Endothelial cell of umbilical vein (primary cell): ENCODE measurements at regions not wholly inside any gene's neighbourhood (a gene's known extent, or its start where the extent isn't known, plus 50 kb on each side); places are given as distances from the start of the nearest gene placed in this dataset.

ENCODE experiments used
- BruUV-seq: library from RNA; stranded (reverse); fragments of 400-500 nt; replicated peaks from 2 replicates; lab custom pipeline; 2021; lab: Mats Ljungman, UMichigan
- CTCF ChIA-PET: fragments of 300-600, 350-600 bp; sonication (Branson Sonifier 250); formaldehyde crosslinking; loops from one replicate; lab custom pipeline; 2021; ENCODE audit warnings: antibody characterized with exemption, inconsistent platforms; lab: Charles Lee
- POLR2A ChIA-PET: fragments of 300-600, 350-600 bp; sonication (Branson Sonifier 250); formaldehyde crosslinking; loops from one replicate; lab custom pipeline; 2021; ENCODE audit warnings: antibody characterized with exemption, inconsistent platforms; lab: Charles Lee
- DNase-seq: peaks from one replicate; pipeline ENCODE4 v3.0.0-alpha.2; 2011; ENCODE audit warnings: low read depth, low spot score
- FAIRE-seq: peaks from 2 replicates; lab custom pipeline; 2011; peaks lifted over from hg19 to GRCh38; lab: Jason Lieb, UNC
- H2AFZ ChIP-seq: 2 replicates; pipeline ENCODE4 v1.6.0; 2012; ENCODE audit warnings: low read depth, low read length, control low read depth, inconsistent platforms
- H3K27ac ChIP-seq: 2 replicates; pipeline ENCODE4 v1.5.1; 2011; ENCODE audit warnings: low read depth, mild to moderate bottlenecking, control low read depth, low read length, moderate library complexity; ENCODE audit not compliant: insufficient read depth
- H3K27me3 ChIP-seq, 2 experiments: 2 replicates each; pipeline versions ENCODE4 v1.6.0 to v1.6.1; 2011; ENCODE audit warnings: low read length in 2 of 2, mixed read lengths in 1 of 2; ENCODE audit not compliant: control insufficient read depth in 2 of 2, insufficient read depth in 2 of 2
- H3K36me3 ChIP-seq, 2 experiments: 2 replicates in 1 of 2; 3 replicates in 1 of 2; pipeline ENCODE4 v1.5.1; 2011; ENCODE audit warnings: low read length in 2 of 2, mild to moderate bottlenecking in 1 of 2, moderate library complexity in 1 of 2; ENCODE audit not compliant: control insufficient read depth in 2 of 2, insufficient read depth in 2 of 2; ENCODE audit errors: extremely low read depth in 1 of 2
- H3K4me1 ChIP-seq: 3 replicates; pipeline ENCODE4 v1.5.1; 2011; ENCODE audit warnings: mild to moderate bottlenecking, low read length; ENCODE audit not compliant: control insufficient read depth, insufficient read depth; ENCODE audit errors: extremely low read depth
- H3K4me2 ChIP-seq: 2 replicates; pipeline ENCODE4 v1.6.1; 2011; ENCODE audit warnings: low read length, control low read depth, mixed read lengths; ENCODE audit not compliant: insufficient read depth
- H3K4me3 ChIP-seq, 3 experiments: fragments of 200-600 bp in 1 of 3; sonication (generic), shearing (Covaris generic) in 1 of 3; replicated peaks in 1 of 3; 2 replicates each; pipeline ENCODE4 v1.5.1; 2011 to 2016; ENCODE audit warnings: control low read depth in 3 of 3, low read length in 3 of 3, mild to moderate bottlenecking in 2 of 3, inconsistent platforms in 1 of 3, low read depth in 1 of 3, moderate library complexity in 1 of 3; ENCODE audit not compliant: insufficient read depth in 1 of 3
- H3K79me2 ChIP-seq: 2 replicates; pipeline ENCODE4 v1.6.0; 2012; ENCODE audit warnings: low read length, inconsistent platforms; ENCODE audit not compliant: control insufficient read depth, insufficient read depth
- H3K9ac ChIP-seq: replicated peaks from 2 replicates; pipeline ENCODE3; 2011; ENCODE audit warnings: low read length, control low read depth; ENCODE audit not compliant: insufficient read depth; ENCODE audit errors: extremely low read depth
- H3K9me1 ChIP-seq: replicated peaks from 3 replicates; pipeline ENCODE4 v1.6.0; 2011; ENCODE audit warnings: mild to moderate bottlenecking, low read length; ENCODE audit not compliant: control insufficient read depth, insufficient read depth; ENCODE audit errors: extremely low read depth
- H3K9me3 ChIP-seq: replicated peaks from 2 replicates; pipeline ENCODE4 v1.5.1; 2012; ENCODE audit warnings: low read length, inconsistent platforms; ENCODE audit not compliant: control insufficient read depth, insufficient read depth
- H4K20me1 ChIP-seq: replicated peaks from 2 replicates; pipeline ENCODE3; 2011; ENCODE audit warnings: mild to moderate bottlenecking, low read length; ENCODE audit not compliant: control insufficient read depth, insufficient read depth; ENCODE audit errors: extremely low read depth
- CTCF ChIP-seq, 2 donors: IDR thresholded peaks; 1 replicate in 1 of 2; 2 replicates in 1 of 2; pipeline ENCODE4 v1.5.1; 2011; ENCODE audit warnings: low read length in 2 of 2, mild to moderate bottlenecking in 2 of 2, moderate library complexity in 2 of 2, control low read depth in 1 of 2, inconsistent platforms in 1 of 2, low read depth in 1 of 2; ENCODE audit not compliant: insufficient read depth in 1 of 2; ENCODE audit errors: extremely low read depth in 1 of 2
- EZH2 ChIP-seq: IDR thresholded peaks from 2 replicates; pipeline ENCODE4 v1.6.1; 2012; ENCODE audit warnings: borderline replicate concordance, low read depth, mild to moderate bottlenecking, moderate library complexity, low read length, inconsistent platforms; ENCODE audit not compliant: severe bottlenecking
- FOS ChIP-seq: IDR thresholded peaks from 2 replicates; pipeline ENCODE4 v1.6.1; 2011; ENCODE audit warnings: mild to moderate bottlenecking, low read length, moderate library complexity, borderline replicate concordance; ENCODE audit not compliant: insufficient read depth
- GATA2 ChIP-seq: IDR thresholded peaks from 2 replicates; pipeline ENCODE4 v1.7.0; 2011; ENCODE audit warnings: low read depth, mild to moderate bottlenecking, moderate library complexity, mixed read lengths, low read length; ENCODE audit not compliant: insufficient read length, insufficient read depth
- JUN ChIP-seq: IDR thresholded peaks from 2 replicates; pipeline ENCODE4 v1.6.1; 2011; ENCODE audit warnings: borderline replicate concordance, low read depth; ENCODE audit not compliant: insufficient read length, insufficient read depth
- MAX ChIP-seq: IDR thresholded peaks from 2 replicates; pipeline ENCODE4 v1.6.1; 2011; ENCODE audit not compliant: insufficient read depth, insufficient read length
- MYC ChIP-seq: IDR thresholded peaks from one replicate; pipeline ENCODE4 v1.6.1; 2011; ENCODE audit warnings: mild to moderate bottlenecking, low read depth, low read length
- POLR2A ChIP-seq: IDR thresholded peaks from 2 replicates; pipeline ENCODE4 v1.6.1; 2012; ENCODE audit warnings: low read depth, mild to moderate bottlenecking, control low read depth, low read length
- POLR2AphosphoS5 ChIP-seq: IDR thresholded peaks from 2 replicates; pipeline ENCODE4 v1.6.1; 2012; ENCODE audit warnings: low read depth, mild to moderate bottlenecking, control low read depth, low read length, moderate library complexity; ENCODE audit not compliant: insufficient read depth
- dilution Hi-C: fragments of 300-500 bp; cut with MboI; formaldehyde crosslinking; loops from one replicate; pipeline ENCODE4 v1.15.0; 2019; ENCODE audit warnings: low sequenced_read_pairs; ENCODE audit not compliant: extremely low pct_ligation_motif_present
- intact Hi-C: fragments of 100-400 bp; cut with micrococcal nuclease; formaldehyde crosslinking; loops from one replicate; pipeline ENCODE4 v1.10.0; 2022

DNA sequence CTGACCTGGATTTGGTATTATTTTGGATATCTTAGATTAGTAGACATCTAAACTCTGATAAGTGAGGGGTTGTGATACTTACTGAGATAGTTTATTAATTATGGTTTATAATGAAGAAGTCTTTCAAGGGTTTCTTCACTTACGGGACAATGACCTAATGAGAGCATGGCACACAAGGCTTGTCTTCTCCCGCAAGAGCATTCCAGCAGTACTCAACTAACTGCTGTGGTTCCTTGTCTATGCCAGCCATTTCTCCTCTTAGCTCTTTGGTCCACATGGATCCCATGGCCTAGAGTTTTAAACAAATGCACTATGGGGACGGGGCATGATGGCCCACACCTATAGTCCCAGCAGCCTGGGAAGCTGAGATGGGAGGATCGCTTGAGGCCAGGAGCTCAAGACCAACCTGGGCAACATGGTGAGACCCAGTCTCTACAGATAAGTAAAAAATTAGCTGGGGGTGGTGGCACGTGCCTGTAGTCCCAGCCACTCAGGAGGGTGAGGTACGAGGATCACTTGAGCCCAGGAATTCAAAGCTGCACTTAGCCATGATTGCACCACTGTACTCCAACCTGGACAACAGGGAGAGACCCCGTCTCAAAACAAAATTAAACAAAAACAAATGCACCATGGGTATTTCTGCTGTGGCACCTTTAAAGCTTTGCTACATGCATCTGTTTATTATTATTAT, 161.7 kb upstream of the MYCN start:
- Histone ChIP-seq H4K20me1 (no peaks in the 10 kb centered on the region), H3K9ac (no peak overlapping the region), H3K4me3 (no peak overlapping the region), H3K4me2 (no peak overlapping the region), H3K27me3 (peaks cover 0 to 2% of the 10 kb centered on the region in 2 experiments), H3K27ac (no peak overlapping the region), H3K9me3 (no peaks in the 10 kb centered on the region), H2AFZ (no peak overlapping the region), H3K9me1 (no peaks in the 10 kb centered on the region), H3K79me2 (no peaks in the 10 kb centered on the region), H3K4me1 (no peaks in the 10 kb centered on the region), H3K36me3 (no peaks in the 10 kb centered on the region)
- CTCF ChIA-PET, result no interaction called here
- TF ChIP-seq FOS (no peak), MAX (no peak), POLR2A (no peak), GATA2 (no peak), JUN (no peak)
- dilution Hi-C loops, result no loop called here
- DNase-seq (no peak), FAIRE-seq (no peak)
- POLR2A ChIA-PET, result no interaction called here
- BruUV-seq, result no TSS peak
- intact Hi-C loops, result no loop called here

DNA sequence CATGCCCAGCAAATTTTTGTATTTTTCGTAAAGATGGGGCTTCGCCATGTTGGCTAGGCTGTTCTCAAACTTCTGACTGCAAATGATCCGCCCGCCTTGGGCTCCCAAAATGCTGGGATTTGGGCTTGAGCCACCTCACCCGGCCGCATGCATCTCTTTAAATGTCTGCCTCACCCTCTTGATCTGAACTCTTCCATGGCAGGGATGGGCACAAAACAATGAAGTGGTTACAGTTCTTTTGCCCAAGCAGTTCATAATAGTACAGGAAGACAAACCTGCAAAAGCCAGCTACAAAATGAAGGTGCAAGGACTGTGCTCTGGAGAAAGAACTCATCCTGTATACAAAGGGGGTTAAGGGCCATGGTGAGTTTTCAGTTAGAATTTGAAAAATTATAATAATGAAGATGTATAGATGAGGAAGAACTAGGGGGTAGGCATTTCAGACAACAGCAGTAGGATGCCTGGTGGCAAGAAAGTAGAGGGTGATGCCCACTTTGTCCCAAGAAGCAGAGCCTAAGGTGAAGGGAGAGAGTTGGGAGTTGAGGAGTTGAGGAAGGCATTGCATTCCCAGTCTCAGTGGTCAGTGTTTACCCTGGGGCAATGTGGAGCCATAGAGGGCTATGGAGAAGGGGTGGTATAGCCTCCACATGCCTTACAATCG, 160.8 kb upstream of the MYCN start:
- H4K20me1 ChIP-seq, result no peaks in the 10 kb centered on the region
- H3K27me3 ChIP-seq, result peaks cover 0 to 2% of the 10 kb centered on the region in 2 experiments
- no peaks in the 10 kb centered on the region for H3K36me3 ChIP-seq
- H3K9ac ChIP-seq, result no peak overlapping the region
- no peak for FAIRE-seq
- DNase-seq, result no peak
- H3K4me1 ChIP-seq, result no peaks in the 10 kb centered on the region
- no peaks in the 10 kb centered on the region for H3K9me3 ChIP-seq
- H3K9me1 ChIP-seq, result no peaks in the 10 kb centered on the region
- no TSS peak for BruUV-seq
- H3K4me3 ChIP-seq, result no peak overlapping the region
- no peak overlapping the region for H3K4me2 ChIP-seq
- ChIA-PET CTCF (no interaction called here), POLR2A (no interaction called here)
- no peaks in the 10 kb centered on the region for H3K79me2 ChIP-seq
- dilution Hi-C loops, result no loop called here
- H2AFZ ChIP-seq, result no peak overlapping the region
- intact Hi-C loops, result no loop called here
- no peak overlapping the region for H3K27ac ChIP-seq
- no peak for TF ChIP-seq MYC
- TF ChIP-seq MAX, result no peak
- TF ChIP-seq EZH2, result no peak
- no peak for TF ChIP-seq JUN
- no peak for TF ChIP-seq CTCF (IDR thresholded peaks at IDR 0.05; ENCODE audit: extremely low read depth in 1 of 2, insufficient read depth in 1 of 2, low read depth in 1 of 2, low read length in 2 of 2)
- no peak for TF ChIP-seq POLR2AphosphoS5
- no peak for TF ChIP-seq FOS
- no peak for TF ChIP-seq POLR2A
- TF ChIP-seq GATA2, result no peak
